BE2C (cell line): ENCODE measurements at regions not wholly inside any gene's neighbourhood (a gene's known extent, or its start where the extent isn't known, plus 50 kb on each side); places are given as distances from the start of the nearest gene placed in this dataset.
"Not testable (repeated sequence)": the region's sequence is repeated elsewhere in the genome, so short reads cannot be mapped to it uniquely, and the experiment has no call there.

Experiments
- DNase-seq: peaks from one replicate; pipeline ENCODE4 v3.0.0-alpha.2; 2020
- H3K27me3 ChIP-seq: fragments of 250-450 bp; sonication (Bioruptor Pico); 2 replicates; pipeline ENCODE4 v1.5.1; 2020; ENCODE audit warnings: mild to moderate bottlenecking
- H3K36me3 ChIP-seq: fragments of 250-450 bp; sonication (Bioruptor Pico); 2 replicates; pipeline ENCODE4 v1.5.1; 2020; ENCODE audit warnings: mild to moderate bottlenecking
- H3K4me1 ChIP-seq: fragments of 250-450 bp; sonication (Bioruptor Pico); 2 replicates; pipeline ENCODE4 v1.5.1; 2020
- H3K4me3 ChIP-seq: 2 replicates; pipeline ENCODE4 v1.5.1; 2011; ENCODE audit warnings: low read depth, low read length
- H3K9me3 ChIP-seq: fragments of 250-450 bp; sonication (Bioruptor Pico); 2 replicates; pipeline ENCODE4 v1.5.1; 2020
- TF ChIP-seq, protein P1 (sequence below): IDR thresholded peaks from 2 replicates; pipeline ENCODE4 v1.5.1; 2012; ENCODE audit warnings: mild to moderate bottlenecking, low read depth, low read length

DNA sequence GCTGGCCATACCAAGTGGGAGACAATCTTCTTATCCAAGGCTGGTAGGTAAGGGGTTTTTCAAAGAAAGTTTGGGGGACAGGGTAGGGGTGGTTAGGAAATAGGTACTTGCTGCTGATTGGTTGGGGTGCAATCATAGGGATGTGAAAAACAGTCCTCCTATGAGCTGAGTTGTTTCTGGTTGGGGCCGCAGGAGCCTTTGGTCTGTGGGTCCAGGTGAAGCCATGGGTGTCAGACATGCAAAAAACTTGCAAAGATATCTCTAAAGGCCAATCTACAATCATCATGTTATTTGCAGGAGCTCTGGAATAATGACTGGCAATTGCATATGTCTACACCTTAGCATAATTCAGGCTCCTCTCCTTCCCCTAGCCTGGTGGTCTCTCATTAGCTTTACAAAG, 982.3 kb downstream of the DIPK2A start:
- Histone ChIP-seq H3K9me3 (peaks cover 8% of the 10 kb centered on the region), H3K4me1 (no peaks in the 10 kb centered on the region), H3K4me3 (no peak overlapping the region), H3K36me3 (no peaks in the 10 kb centered on the region), H3K27me3 (no peaks in the 10 kb centered on the region; the same call in 1 of the 2 replicates)
- no peak for DNase-seq
- TF ChIP-seq, protein P1, sequence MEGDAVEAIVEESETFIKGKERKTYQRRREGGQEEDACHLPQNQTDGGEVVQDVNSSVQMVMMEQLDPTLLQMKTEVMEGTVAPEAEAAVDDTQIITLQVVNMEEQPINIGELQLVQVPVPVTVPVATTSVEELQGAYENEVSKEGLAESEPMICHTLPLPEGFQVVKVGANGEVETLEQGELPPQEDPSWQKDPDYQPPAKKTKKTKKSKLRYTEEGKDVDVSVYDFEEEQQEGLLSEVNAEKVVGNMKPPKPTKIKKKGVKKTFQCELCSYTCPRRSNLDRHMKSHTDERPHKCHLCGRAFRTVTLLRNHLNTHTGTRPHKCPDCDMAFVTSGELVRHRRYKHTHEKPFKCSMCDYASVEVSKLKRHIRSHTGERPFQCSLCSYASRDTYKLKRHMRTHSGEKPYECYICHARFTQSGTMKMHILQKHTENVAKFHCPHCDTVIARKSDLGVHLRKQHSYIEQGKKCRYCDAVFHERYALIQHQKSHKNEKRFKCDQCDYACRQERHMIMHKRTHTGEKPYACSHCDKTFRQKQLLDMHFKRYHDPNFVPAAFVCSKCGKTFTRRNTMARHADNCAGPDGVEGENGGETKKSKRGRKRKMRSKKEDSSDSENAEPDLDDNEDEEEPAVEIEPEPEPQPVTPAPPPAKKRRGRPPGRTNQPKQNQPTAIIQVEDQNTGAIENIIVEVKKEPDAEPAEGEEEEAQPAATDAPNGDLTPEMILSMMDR: no peak

DNA sequence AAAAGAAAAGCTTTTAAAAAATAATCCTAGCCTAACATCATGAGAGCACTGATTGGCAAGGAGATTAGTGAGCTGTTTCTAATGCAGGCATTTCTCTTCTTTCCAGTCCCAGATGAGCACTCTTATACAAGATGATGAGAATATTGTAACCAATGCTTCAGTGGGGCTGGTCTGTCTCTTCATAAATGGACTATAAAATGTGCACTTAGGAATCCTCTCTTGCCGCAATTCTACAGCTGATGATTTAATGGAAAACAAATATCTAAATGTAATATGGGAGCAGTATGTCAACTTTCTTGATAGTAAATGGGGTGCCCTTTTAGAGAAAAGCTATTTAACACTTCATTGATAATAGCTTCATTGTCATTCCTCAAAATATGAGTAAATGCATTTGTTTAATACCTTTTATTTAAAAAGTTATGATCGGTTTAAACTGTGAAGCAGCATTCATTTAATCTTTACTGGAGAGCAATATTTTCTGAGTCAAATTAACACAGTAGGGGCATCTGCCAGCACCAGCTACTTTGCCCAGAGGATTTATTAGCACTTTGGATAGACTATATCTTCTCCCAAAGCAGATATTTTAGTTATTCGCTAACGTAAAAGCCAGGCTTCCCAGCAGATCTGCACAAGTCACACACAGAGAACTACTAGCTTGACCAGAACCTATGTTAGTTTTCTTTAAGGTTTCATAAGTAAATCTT, 985.9 kb downstream of the DIPK2A start:
- Histone ChIP-seq H3K4me3 (no peak overlapping the region), H3K4me1 (no peaks in the 10 kb centered on the region), H3K36me3 (no peaks in the 10 kb centered on the region), H3K27me3 (no peaks in the 10 kb centered on the region; the same call in 1 of the 2 replicates), H3K9me3 (no peaks in the 10 kb centered on the region; the same call in 1 of the 2 replicates)
- TF ChIP-seq, protein P1: no peak
- DNase-seq: no peak

DNA sequence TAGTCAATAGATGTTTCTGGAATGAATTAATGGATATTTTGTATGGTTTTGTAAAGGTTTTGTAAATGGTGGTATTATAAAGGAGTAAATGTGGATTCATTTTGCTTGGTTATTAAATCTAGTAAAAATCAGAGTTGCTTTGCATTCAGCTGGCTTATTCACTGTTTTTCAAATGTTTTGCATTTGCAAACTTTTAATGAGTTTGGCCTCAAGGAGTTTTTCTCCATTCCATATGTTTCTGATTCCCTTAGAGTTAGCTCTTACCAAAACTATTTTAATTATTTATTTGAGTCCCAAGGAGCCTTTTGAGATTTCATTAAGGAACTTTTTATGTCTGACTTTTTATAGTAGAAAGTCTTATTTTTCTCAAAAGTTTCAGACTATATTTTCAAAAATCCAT, 992.2 kb downstream of the DIPK2A start:
- TF ChIP-seq, protein P1: no peak

DNA sequence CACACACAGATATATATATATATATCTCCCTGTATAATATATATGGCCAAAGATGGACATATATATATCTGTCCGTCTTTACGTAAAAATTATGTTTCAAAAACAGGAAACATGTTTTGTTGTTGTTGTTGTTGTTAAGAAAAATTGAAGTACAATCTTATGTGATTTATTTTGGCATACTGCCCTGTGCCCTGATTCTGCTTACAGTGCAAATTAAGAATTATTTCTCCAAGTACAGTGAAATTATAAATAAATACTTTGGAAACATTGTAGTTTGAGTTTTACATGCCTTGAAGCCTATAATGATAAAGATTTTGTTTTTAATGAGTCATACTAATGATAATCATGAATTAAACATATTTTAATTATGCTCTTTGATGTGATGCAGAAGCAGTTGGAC, 994.9 kb downstream of the DIPK2A start:
- Histone ChIP-seq H3K9me3 (no peaks in the 10 kb centered on the region; the same call in 1 of the 2 replicates), H3K4me1 (peaks cover 6% of the 10 kb centered on the region; the same call in 1 of the 2 replicates), H3K4me3 (no peak overlapping the region), H3K36me3 (no peaks in the 10 kb centered on the region), H3K27me3 (no peaks in the 10 kb centered on the region)
- TF ChIP-seq, protein P1: no peak
- no peak for DNase-seq

More for the DNA sequence above, 992.2 kb downstream of the DIPK2A start:
- Histone ChIP-seq H3K36me3 (no peaks in the 10 kb centered on the region), H3K27me3 (no peaks in the 10 kb centered on the region), H3K4me1 (no peaks in the 10 kb centered on the region), H3K9me3 (no peaks in the 10 kb centered on the region; the same call in 1 of the 2 replicates), H3K4me3 (no peak overlapping the region)
- no peak for DNase-seq

DNA sequence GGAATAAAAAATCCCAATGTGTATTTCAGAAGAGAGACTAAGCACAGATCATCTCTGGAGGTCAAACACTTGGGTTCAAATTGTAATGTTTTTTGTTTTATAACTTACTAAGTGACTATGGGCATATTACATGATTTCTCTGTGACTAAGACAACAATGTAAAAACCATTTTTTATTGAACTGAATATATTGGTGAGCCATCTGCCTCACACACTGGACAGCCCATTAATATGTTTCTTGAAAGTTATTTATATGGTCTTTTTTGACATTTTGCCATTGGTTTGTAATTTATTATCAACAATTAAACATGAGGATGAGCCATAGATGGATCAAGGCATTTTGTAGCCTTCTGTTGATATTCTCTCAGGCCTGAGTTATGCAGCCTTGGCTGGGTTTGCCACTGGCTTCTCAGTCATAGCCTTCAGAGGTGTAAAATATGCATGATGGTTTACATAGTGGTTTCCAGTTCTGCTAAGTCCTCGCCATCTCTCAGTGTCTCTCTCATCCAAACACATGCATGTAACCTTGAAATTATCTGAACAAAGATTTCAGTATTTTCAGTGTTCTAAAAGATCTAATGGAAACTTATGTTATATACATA, 997.2 kb downstream of the DIPK2A start:
- Histone ChIP-seq H3K27me3 (no peaks in the 10 kb centered on the region), H3K9me3 (no peaks in the 10 kb centered on the region)
- DNase-seq: no peak

DNA sequence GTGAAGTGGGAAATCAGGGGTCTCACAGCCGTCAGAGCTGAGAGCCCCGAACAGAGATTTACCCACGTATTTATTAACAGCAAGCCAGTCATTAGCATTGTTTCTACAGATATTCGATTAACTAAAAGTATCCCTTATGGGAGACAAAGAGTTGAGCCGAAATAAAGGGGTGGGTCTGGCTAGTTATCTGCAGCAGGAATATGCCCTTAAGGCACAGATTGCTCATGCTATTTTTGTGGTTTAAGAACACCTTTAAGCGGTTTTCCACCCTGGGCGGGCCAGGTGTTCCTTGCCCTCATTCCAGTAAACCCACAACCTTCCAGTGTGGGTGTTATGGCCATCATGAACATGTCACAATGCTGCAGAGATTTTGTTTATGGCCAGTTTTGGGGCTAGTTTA, 1012.9 kb downstream of the DIPK2A start:
- not testable (repeated sequence) for H3K27me3 ChIP-seq, H3K36me3 ChIP-seq, H3K9me3 ChIP-seq, H3K4me1 ChIP-seq, DNase-seq, H3K4me3 ChIP-seq

More for the DNA sequence above, 997.2 kb downstream of the DIPK2A start:
- TF ChIP-seq, protein P1: no peak
- no peaks in the 10 kb centered on the region for H3K36me3 ChIP-seq
- no peak overlapping the region for H3K4me3 ChIP-seq
- H3K4me1 ChIP-seq: peaks cover 10% of the 10 kb centered on the region
